Body of pancreas (tissue), 4 donors: ENCODE measurements at regions not wholly inside any gene's neighbourhood (a gene's known extent, or its start where the extent isn't known, plus 50 kb on each side); places are given as distances from the start of the nearest gene placed in this dataset.

Experiments
- POLR2A ChIP-seq, 3 donors: fragments of 450-650 bp; IDR thresholded peaks; one replicate each; pipeline ENCODE4 v1.6.1; 2016; ENCODE audit warnings: antibody characterized with exemption in 3 of 3, mild to moderate bottlenecking in 2 of 3
- TF ChIP-seq, protein P1 (sequence below), 7 experiments: fragments of 450-650 bp in 4 of 7; fragments of 200-600 bp in 3 of 7; sonication (generic) in 3 of 7; IDR thresholded peaks; one replicate each; pipeline ENCODE4 v1.5.1; 2016 to 2019; ENCODE audit warnings: antibody characterized with exemption in 7 of 7

GRCh38 chr4:183377491-183377890, 55.3 kb upstream of the CLDN24 start:
- no peak for TF ChIP-seq POLR2A (IDR thresholded peaks at IDR 0.05)
- TF ChIP-seq, protein P1, sequence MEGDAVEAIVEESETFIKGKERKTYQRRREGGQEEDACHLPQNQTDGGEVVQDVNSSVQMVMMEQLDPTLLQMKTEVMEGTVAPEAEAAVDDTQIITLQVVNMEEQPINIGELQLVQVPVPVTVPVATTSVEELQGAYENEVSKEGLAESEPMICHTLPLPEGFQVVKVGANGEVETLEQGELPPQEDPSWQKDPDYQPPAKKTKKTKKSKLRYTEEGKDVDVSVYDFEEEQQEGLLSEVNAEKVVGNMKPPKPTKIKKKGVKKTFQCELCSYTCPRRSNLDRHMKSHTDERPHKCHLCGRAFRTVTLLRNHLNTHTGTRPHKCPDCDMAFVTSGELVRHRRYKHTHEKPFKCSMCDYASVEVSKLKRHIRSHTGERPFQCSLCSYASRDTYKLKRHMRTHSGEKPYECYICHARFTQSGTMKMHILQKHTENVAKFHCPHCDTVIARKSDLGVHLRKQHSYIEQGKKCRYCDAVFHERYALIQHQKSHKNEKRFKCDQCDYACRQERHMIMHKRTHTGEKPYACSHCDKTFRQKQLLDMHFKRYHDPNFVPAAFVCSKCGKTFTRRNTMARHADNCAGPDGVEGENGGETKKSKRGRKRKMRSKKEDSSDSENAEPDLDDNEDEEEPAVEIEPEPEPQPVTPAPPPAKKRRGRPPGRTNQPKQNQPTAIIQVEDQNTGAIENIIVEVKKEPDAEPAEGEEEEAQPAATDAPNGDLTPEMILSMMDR (IDR thresholded peaks at IDR 0.05) = no peak
